DMS 273 (cell line): ENCODE measurements at regions not wholly inside any gene's neighbourhood (a gene's known extent, or its start where the extent isn't known, plus 50 kb on each side); places are given as distances from the start of the nearest gene placed in this dataset.
A peak's percentile ranks its signal among the peaks of the same experiment; 100 is the strongest.

Source experiments
- DNase-seq: peaks from one replicate; lab custom pipeline; 2025; ENCODE audit not compliant: unreplicated experiment; lab: John Stamatoyannopoulos, UW

GRCh38 chr20:48166082-48166835 is 381.0 kb upstream of the SULF2 start:
- DNase-seq, result no peak

DNA sequence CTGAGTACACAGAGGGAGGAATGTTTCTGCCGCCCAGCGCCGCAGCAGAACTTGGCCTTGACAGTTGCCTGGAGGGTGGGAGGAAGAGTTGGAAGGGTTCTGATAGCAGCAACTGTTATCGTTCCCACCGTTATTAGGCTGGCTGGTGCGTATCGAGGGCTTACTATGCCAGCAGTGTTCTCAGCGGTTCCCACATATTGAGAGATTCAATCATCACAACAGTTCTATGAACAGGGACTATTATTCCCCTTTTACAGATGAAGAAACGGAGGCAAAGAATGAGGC is 380.1 kb upstream of the SULF2 start:
- no peak for DNase-seq

DNA sequence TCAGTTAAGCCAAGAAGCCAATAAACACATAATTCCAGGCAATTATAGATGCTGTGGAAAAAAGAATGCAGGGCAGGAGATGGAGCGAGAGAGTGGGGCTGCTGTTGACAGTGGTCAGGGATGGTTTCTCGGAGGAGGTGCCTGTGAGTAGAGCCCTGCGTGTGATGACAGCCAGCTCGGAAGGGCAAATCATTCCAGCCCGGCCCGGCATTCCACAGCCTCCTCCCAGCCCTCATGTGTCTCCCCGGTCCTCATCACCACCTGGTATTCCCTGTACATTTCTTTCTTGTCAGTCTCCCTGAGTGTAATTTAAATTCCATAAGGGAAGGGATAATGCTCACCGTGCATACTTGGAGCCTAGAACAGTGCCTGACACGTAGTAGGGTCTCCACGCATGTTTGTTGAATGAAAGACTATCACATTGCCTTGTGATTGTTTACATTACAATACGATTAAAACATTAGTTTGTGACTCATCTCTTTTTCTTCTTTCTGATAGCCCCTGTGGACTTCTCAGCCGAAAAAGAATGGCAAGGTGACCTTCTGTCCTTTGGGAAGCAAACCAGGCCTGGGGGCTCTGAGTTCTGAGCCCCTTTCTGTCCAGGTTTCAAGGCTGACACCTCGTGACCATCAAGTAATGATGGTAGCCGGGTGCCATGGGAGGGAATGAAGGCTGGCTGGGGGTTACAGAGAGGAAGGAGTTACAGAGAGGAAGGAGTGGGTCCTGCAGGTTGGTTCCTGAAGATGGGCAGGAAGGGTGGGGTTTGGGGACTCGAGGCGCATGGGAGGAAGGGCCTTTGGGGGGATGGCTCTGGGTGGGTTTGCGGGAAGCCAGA is 379.5 kb upstream of the SULF2 start:
- no peak for DNase-seq

GRCh38 chr20:48164034-48164433 is 378.8 kb upstream of the SULF2 start:
- DNase-seq, result no peak

DNA sequence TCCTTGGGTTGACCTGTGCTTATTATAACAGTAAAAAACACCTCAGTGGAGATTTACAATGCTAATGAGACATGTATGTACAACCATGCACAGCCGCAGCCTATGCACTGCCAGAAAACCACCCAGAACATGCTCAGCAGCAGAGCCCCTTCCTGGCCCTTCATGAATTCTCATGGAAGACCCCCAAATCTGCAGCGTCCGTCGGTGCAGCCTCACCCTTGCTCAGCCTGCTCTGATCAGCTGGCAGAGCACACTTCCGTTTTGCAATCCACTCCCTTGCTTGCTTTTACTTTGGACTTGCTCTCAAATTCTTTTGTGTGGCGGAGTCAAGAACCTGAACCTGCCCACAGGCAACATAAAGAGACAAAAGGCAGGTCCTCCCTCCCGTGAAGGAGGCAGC is 378.2 kb upstream of the SULF2 start:
- DNase-seq, result no peak

DNA sequence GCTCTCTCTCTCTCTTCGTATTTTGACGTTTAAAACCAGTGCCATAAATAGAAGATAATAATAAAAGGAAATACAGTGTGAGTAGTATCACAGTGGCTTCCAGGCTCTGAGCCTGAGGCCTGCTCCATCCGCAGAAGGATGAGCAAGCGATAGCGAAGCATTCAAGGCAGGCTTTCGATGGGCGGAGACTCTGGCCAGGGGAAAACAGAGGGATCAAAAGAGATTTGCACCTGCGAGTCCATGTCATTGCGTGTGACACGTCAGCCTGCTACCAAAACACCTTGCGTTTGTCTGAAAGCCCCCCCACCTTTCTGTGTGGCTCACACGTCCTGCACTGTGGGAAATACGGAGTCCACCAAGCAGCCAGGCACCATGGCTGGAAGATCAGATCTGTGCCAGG is 377.3 kb upstream of the SULF2 start:
- no peak for DNase-seq

DNA sequence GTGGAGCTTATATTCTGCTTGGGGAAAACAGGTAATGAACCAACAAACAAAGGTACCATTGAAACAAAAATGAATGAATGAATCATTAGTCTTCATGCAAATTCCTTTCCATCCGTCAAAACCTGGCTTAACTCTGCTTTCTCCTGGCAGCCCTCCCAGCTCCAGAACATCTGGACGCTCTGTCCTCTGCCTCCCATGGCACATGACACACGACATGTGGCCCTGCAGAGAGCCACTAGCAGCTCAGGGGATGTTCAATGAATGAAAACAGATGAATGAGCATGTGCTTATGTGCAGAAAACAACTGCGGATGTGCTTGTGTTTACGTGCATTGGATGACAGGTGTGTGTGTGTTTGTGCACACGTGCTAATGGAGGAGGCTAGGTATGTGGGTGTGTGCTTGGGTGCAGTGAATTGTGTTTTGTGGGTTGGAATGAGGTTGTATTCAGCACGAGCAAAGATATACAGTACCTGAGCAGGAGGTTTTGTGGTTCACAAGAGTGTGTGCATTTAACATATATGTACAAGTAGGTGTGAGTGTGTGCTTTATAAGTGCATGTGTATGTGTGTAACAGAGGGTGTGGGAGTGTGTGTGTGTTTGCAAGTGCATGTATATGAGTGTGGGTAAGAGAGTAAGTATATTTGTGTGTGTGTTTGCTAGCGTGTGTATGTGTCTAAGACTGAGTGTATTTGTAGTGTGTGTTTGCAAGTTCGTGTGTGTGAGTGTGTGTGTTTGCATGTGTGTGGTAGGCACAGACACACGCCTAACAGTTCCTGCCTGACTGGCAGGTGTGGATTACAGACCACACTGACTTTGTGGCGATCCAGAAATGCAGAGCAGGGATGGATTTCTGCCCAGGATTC is 374.1 kb upstream of the SULF2 start:
- DNase-seq, result peak; percentile 64

DNA sequence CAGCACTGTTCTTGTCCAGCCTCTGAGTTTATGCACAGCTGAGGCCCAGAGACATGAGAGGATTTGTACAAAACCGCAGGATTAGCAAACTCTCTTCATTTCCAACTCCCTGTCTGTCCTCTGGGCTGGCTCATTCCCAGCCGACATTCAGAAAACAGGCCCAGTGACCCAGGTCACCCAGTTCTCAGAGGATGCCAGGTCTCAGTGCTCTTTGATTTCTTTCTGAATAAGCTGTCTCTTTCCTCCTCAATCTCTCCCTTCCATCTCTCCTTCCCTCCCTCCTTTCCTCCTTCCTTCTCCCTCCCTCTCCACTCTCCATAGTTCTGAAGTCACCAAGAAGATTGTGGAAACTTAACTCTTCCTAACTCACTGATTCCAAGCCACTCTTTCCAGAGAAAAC is 372.7 kb upstream of the SULF2 start:
- no peak for DNase-seq

DNA sequence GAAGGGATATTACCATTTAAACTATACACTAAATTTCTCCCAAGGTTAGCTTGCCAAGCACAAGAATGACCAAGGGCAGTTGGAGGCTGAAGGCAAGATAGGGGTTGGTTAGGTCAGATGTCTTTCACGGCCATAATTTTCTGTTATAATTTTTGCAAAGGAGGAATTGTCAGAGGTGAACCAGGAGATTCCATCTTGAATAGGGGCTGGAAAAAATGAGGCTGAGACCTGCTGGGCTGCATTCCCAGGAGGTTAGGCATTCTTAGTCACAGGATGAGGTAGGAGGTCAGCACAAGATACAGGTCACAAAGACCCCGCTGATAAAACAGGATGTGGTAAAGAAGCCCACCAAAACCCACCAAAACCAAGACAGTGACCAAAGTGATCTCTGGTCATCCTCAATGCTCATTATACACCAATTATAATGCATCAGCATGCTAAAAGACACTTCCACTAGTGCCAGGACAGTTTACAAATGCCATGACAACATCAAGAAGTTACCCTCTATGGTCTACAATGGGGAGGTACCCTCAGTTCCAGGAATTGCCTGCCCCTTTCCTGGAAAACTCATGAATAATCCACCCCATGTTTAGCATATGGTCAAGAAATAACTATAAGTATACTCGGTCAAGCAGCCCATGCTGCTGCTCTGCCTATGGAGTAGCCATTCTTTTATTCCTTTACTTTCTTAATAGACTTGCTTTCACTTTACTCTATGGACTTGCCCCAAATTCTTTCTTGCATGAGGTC is 371.8 kb upstream of the SULF2 start:
- no peak for DNase-seq

DNA sequence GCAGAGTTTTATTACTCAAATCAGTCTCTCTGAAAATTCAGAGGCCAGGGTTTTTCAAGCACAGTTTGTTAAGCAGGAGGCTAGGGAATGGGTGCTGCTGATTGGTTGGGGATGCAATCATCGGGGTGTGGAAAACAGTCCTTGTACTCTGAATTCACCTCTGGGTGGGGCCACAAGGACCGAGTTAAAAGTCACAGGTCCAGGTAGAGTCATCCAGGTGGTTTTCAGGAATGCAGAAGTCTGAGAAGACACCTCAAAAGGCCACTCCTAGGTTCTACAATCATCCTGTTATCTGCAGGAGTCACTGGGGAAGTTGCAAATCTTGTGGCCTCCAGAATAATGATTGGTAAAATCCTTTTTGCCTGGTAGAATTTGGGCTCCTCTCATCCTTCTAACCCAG is 371.2 kb upstream of the SULF2 start:
- no peak for DNase-seq

- peak; percentile 96 for DNase-seq
Observed at GRCh38 chr20:48155268-48155667, 370.0 kb upstream of the SULF2 start.

GRCh38 chr20:48154040-48154765 is 368.9 kb upstream of the SULF2 start:
- DNase-seq, result peak; percentile 20

GRCh38 chr20:48153523-48153922 is 368.2 kb upstream of the SULF2 start:
- DNase-seq, result peak; percentile 81

GRCh38 chr20:48153103-48153502 is 367.8 kb upstream of the SULF2 start:
- no peak for DNase-seq

DNA sequence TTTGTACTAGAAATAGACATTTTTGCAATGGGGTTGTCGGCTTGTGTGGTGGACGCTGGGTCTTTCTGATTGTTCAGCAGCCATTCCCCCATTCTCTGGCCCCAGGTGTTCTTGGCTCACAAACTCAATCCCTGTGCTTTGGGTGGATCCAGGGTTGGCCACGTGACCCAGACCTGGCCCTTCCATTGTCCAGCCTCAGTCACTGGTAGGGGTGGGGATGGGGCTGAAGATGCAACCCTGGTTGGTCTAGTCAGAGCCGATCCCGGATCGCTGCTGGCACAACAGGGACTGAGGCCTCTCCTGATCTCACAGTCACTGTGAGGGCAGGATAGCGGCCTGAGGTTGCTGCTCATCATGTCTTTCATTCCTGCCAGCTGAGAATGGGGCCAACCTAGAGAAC is 365.3 kb upstream of the SULF2 start:
- no peak for DNase-seq

DNA sequence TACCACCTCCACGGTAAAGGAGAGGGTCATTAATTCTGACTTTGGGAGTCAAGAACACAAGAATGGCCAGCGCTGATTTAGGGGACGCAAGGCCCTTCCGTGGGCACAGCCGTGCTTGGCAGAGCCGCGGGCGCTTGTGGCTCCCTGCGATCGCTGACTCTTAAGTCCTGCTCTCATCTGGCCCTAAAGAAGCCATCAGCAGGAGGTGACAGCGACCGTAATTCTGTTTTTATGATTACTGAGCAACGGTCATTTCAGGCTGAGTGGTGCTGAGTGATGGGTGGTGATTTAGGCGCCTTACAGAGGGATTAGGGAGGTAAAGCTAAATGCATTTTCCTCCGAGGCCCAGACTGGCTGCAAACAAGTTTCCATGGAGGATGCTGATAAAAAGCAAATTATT is 364.6 kb upstream of the SULF2 start:
- no peak for DNase-seq

DNA sequence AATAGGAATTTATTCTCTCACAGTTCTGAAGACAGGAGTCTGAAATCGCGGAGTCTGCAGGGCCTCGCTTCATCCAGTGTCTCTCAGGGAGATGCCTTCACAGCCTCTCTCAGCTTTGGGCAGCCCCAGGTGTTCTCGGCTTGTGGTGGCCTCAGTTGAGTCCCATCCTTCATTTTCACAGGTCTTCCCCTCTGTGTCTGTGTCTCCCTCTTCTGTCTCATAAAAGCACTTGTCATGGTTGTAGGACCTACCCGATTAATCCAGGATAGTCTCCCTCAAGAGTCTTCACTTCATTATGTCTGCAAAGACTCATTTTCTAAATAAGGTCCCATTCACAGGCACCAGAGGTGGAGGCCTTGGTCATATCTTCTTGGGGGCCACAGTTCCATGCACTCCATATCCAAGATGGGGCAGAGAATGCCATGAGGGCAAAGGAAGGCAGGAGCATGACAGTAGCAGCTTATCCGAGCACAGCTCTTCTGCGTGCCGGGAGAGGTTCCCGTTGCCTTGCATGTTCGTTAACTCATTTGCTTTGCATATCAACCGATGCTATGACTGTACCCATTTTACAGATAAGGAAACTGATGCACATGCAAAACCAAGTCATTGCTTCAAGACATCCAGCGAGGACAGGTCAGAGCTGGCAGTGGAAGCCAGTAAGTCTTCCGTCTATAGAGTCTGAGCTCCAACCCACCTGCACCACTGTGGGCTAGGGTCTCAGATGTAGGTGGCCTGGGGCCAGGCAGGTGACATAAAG is 363.8 kb upstream of the SULF2 start:
- no peak for DNase-seq

DNA sequence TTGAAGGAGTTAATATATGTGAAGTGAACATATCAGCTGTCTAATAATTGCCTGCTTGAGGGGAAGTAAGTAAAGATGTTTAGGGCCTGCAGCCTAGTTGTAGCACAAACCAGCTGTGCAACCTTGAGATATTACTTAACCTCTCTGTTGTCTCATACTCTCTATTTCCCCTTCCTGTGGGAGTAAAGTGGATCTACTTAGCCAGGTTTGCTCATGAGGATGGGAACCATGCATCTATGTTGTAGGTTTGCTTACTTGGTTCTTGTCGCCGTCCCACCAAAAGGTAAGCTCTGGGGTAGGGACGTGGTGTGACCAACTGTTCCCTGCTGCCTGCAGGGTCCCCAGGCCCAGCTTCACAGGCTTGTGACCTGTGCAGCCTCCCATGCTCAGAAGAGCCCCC is 362.7 kb upstream of the SULF2 start:
- no peak for DNase-seq

DNA sequence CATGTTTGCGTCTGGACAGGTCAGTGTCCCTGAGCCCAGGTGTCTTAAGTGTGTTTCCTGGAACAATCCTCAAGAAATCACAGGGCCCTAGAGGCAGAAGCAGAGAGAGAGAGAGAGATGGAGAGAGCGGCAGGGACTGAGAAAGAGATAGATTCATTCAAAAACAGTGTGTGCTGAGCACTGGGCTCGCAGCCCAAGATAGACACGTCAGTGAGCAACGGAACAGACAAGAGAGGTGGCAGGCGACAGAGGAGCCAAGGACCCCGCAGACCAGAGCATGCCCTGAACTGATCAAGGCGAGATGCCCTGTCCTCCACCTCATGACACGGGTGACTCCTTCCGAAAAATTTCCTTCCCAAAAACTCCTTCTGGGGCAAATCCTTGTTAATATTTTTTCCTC is 362.0 kb upstream of the SULF2 start:
- DNase-seq, result no peak

GRCh38 chr20:48146877-48147276 is 361.6 kb upstream of the SULF2 start:
- DNase-seq, result peak; percentile 34
